HepG2 (cell line): ENCODE measurements at regions not wholly inside any gene's neighbourhood (a gene's known extent, or its start where the extent isn't known, plus 50 kb on each side); places are given as distances from the start of the nearest gene placed in this dataset.
A peak's percentile ranks its signal among the peaks of the same experiment; 100 is the strongest.

Source experiments
- AGO2 ChIP-seq: fragments of 200-400 bp; formaldehyde crosslinking; optimal IDR thresholded peaks from 2 replicates; pipeline ENCODE3; 2017; ENCODE audit warnings: mild to moderate bottlenecking, low read depth, low read length, moderate library complexity
- HMGA1 ChIP-seq: sonication (generic); formaldehyde crosslinking; conservative IDR thresholded peaks from 2 replicates; pipeline ENCODE4 v1.4.0; 2020; ENCODE audit warnings: missing genetic modification reagents
- NCOA2 ChIP-seq: sonication (generic); formaldehyde crosslinking; IDR thresholded peaks from 2 replicates; pipeline ENCODE4 v1.8.0; 2022; ENCODE audit warnings: inconsistent platforms
- PHF20 ChIP-seq: sonication (generic); formaldehyde crosslinking; IDR thresholded peaks from 2 replicates; pipeline ENCODE4 v1.5.0; 2020; ENCODE audit warnings: mild to moderate bottlenecking, missing genetic modification reagents
- PLRG1 ChIP-seq: fragments of 450-650 bp; conservative IDR thresholded peaks from 2 replicates; pipeline ENCODE4 v1.6.1; 2016
- POLR2AphosphoS5 ChIP-seq: IDR thresholded peaks from 2 replicates; pipeline ENCODE4 v1.6.1; 2012; ENCODE audit warnings: low read depth, low read length
- REXO4 ChIP-seq: sonication (generic); formaldehyde crosslinking; IDR thresholded peaks from 2 replicates; pipeline ENCODE4 v1.8.0; 2022; ENCODE audit warnings: missing genetic modification reagents, mild to moderate bottlenecking, borderline replicate concordance
- RXRB ChIP-seq: IDR thresholded peaks from 2 replicates; pipeline ENCODE4 v1.6.1; 2016; ENCODE audit warnings: borderline replicate concordance, missing genetic modification reagents, missing compliant biosample characterization
- ZFP1 ChIP-seq: IDR thresholded peaks from 2 replicates; pipeline ENCODE4 v1.6.1; 2016
- ZNF235 ChIP-seq: sonication (generic); formaldehyde crosslinking; IDR thresholded peaks from 2 replicates; pipeline ENCODE4 v1.8.1; 2023; ENCODE audit warnings: mild to moderate bottlenecking, missing genetic modification reagents, borderline replicate concordance
- ZNF572 ChIP-seq: sonication (generic); formaldehyde crosslinking; IDR thresholded peaks from 2 replicates; pipeline ENCODE4 v1.5.1; 2020; ENCODE audit warnings: mild to moderate bottlenecking, missing genetic modification reagents
- ZNF879 ChIP-seq: sonication (generic); formaldehyde crosslinking; IDR thresholded peaks from 2 replicates; pipeline ENCODE4 v1.8.1; 2023; ENCODE audit warnings: missing genetic modification reagents
- ZNF883 ChIP-seq: sonication (generic); formaldehyde crosslinking; IDR thresholded peaks from 2 replicates; pipeline ENCODE4 v1.5.1; 2020; ENCODE audit warnings: mild to moderate bottlenecking, missing genetic modification reagents; ENCODE audit errors: not compliant biosample characterization
- TF ChIP-seq, protein P1 (sequence below): sonication (generic); formaldehyde crosslinking; IDR thresholded peaks from 2 replicates; pipeline ENCODE4 v1.5.0; 2020; ENCODE audit warnings: missing genetic modification reagents
- TF ChIP-seq, protein P2 (sequence below): sonication (generic); formaldehyde crosslinking; IDR thresholded peaks from 2 replicates; pipeline ENCODE4 v1.4.0; 2020; ENCODE audit warnings: missing genetic modification reagents, borderline replicate concordance
- TF ChIP-seq, protein P3 (sequence below): IDR thresholded peaks from 2 replicates; pipeline ENCODE4 v1.4.0; 2020; ENCODE audit warnings: mild to moderate bottlenecking, missing genetic modification reagents
- TF ChIP-seq, protein P4 (sequence below): sonication (generic); formaldehyde crosslinking; IDR thresholded peaks from 2 replicates; pipeline ENCODE4 v1.4.0; 2020; ENCODE audit warnings: missing genetic modification reagents, borderline replicate concordance
- TF ChIP-seq, protein P5 (sequence below): sonication (generic); formaldehyde crosslinking; IDR thresholded peaks from 2 replicates; pipeline ENCODE4 v1.4.0; 2020; ENCODE audit warnings: missing genetic modification reagents

DNA sequence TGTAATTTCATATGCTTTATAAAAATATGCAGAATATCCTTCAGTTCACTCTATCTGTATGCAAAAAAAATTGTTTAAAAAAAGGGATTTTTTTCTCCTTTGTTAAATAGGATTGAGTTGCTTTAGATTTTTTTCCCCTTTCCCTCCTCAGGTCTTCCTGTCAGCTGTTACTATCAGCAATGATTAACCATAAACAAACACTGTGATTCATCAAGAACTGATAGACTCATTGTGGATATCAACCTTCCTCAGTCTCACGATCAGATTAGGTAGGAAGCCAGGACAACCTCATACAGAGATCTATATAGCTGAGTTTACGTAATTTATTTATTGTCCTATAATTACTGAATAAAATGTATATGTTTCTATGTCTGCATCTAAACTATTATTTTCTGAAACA lies 2136.2 kb upstream of the CELF4 start (continued):
- TF ChIP-seq, protein P1, sequence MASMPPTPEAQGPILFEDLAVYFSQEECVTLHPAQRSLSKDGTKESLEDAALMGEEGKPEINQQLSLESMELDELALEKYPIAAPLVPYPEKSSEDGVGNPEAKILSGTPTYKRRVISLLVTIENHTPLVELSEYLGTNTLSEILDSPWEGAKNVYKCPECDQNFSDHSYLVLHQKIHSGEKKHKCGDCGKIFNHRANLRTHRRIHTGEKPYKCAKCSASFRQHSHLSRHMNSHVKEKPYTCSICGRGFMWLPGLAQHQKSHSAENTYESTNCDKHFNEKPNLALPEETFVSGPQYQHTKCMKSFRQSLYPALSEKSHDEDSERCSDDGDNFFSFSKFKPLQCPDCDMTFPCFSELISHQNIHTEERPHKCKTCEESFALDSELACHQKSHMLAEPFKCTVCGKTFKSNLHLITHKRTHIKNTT (CRISPR knock-in tag), result no peak
- no peak for TF ChIP-seq ZNF572 (CRISPR knock-in tag)
- TF ChIP-seq ZFP1 (CRISPR knock-in tag), result no peak
- peak; percentile 69; the same call in 1 of the 2 replicates for TF ChIP-seq NCOA2
- no peak for TF ChIP-seq ZNF235 (CRISPR knock-in tag)
- TF ChIP-seq, protein P2, sequence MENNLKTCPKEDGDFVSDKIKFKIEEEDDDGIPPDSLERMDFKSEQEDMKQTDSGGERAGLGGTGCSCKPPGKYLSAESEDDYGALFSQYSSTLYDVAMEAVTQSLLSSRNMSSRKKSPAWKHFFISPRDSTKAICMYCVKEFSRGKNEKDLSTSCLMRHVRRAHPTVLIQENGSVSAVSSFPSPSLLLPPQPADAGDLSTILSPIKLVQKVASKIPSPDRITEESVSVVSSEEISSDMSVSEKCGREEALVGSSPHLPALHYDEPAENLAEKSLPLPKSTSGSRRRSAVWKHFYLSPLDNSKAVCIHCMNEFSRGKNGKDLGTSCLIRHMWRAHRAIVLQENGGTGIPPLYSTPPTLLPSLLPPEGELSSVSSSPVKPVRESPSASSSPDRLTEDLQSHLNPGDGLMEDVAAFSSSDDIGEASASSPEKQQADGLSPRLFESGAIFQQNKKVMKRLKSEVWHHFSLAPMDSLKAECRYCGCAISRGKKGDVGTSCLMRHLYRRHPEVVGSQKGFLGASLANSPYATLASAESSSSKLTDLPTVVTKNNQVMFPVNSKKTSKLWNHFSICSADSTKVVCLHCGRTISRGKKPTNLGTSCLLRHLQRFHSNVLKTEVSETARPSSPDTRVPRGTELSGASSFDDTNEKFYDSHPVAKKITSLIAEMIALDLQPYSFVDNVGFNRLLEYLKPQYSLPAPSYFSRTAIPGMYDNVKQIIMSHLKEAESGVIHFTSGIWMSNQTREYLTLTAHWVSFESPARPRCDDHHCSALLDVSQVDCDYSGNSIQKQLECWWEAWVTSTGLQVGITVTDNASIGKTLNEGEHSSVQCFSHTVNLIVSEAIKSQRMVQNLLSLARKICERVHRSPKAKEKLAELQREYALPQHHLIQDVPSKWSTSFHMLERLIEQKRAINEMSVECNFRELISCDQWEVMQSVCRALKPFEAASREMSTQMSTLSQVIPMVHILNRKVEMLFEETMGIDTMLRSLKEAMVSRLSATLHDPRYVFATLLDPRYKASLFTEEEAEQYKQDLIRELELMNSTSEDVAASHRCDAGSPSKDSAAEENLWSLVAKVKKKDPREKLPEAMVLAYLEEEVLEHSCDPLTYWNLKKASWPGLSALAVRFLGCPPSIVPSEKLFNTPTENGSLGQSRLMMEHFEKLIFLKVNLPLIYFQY (CRISPR knock-in tag), result no peak
- TF ChIP-seq, protein P3, sequence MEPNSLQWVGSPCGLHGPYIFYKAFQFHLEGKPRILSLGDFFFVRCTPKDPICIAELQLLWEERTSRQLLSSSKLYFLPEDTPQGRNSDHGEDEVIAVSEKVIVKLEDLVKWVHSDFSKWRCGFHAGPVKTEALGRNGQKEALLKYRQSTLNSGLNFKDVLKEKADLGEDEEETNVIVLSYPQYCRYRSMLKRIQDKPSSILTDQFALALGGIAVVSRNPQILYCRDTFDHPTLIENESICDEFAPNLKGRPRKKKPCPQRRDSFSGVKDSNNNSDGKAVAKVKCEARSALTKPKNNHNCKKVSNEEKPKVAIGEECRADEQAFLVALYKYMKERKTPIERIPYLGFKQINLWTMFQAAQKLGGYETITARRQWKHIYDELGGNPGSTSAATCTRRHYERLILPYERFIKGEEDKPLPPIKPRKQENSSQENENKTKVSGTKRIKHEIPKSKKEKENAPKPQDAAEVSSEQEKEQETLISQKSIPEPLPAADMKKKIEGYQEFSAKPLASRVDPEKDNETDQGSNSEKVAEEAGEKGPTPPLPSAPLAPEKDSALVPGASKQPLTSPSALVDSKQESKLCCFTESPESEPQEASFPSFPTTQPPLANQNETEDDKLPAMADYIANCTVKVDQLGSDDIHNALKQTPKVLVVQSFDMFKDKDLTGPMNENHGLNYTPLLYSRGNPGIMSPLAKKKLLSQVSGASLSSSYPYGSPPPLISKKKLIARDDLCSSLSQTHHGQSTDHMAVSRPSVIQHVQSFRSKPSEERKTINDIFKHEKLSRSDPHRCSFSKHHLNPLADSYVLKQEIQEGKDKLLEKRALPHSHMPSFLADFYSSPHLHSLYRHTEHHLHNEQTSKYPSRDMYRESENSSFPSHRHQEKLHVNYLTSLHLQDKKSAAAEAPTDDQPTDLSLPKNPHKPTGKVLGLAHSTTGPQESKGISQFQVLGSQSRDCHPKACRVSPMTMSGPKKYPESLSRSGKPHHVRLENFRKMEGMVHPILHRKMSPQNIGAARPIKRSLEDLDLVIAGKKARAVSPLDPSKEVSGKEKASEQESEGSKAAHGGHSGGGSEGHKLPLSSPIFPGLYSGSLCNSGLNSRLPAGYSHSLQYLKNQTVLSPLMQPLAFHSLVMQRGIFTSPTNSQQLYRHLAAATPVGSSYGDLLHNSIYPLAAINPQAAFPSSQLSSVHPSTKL (CRISPR knock-in tag), result peak; percentile 66; the same call in 1 of the 2 replicates
- TF ChIP-seq POLR2AphosphoS5, result no peak
- TF ChIP-seq PHF20 (CRISPR knock-in tag), result no peak
- TF ChIP-seq REXO4, result no peak
- TF ChIP-seq, protein P4, sequence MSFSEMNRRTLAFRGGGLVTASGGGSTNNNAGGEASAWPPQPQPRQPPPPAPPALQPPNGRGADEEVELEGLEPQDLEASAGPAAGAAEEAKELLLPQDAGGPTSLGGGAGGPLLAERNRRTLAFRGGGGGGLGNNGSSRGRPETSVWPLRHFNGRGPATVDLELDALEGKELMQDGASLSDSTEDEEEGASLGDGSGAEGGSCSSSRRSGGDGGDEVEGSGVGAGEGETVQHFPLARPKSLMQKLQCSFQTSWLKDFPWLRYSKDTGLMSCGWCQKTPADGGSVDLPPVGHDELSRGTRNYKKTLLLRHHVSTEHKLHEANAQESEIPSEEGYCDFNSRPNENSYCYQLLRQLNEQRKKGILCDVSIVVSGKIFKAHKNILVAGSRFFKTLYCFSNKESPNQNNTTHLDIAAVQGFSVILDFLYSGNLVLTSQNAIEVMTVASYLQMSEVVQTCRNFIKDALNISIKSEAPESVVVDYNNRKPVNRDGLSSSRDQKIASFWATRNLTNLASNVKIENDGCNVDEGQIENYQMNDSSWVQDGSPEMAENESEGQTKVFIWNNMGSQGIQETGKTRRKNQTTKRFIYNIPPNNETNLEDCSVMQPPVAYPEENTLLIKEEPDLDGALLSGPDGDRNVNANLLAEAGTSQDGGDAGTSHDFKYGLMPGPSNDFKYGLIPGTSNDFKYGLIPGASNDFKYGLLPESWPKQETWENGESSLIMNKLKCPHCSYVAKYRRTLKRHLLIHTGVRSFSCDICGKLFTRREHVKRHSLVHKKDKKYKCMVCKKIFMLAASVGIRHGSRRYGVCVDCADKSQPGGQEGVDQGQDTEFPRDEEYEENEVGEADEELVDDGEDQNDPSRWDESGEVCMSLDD (CRISPR knock-in tag), result no peak
- no peak for TF ChIP-seq PLRG1
- TF ChIP-seq, protein P5, sequence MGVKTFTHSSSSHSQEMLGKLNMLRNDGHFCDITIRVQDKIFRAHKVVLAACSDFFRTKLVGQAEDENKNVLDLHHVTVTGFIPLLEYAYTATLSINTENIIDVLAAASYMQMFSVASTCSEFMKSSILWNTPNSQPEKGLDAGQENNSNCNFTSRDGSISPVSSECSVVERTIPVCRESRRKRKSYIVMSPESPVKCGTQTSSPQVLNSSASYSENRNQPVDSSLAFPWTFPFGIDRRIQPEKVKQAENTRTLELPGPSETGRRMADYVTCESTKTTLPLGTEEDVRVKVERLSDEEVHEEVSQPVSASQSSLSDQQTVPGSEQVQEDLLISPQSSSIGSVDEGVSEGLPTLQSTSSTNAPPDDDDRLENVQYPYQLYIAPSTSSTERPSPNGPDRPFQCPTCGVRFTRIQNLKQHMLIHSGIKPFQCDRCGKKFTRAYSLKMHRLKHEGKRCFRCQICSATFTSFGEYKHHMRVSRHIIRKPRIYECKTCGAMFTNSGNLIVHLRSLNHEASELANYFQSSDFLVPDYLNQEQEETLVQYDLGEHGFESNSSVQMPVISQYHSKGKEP (CRISPR knock-in tag), result no peak
- TF ChIP-seq RXRB (CRISPR knock-in tag), result 0 out of 2 replicates have a peak, but pooled peaks have one; percentile 47
- TF ChIP-seq HMGA1 (CRISPR knock-in tag), result no peak
- TF ChIP-seq AGO2, result no peak
- TF ChIP-seq ZNF879 (CRISPR knock-in tag), result no peak
- TF ChIP-seq ZNF883 (CRISPR knock-in tag), result no peak
